ENCODE measurements at regions not wholly inside any gene's neighbourhood (a gene's known extent, or its start where the extent isn't known, plus 50 kb on each side); places are given as distances from the start of the nearest gene placed in this dataset.

DNA sequence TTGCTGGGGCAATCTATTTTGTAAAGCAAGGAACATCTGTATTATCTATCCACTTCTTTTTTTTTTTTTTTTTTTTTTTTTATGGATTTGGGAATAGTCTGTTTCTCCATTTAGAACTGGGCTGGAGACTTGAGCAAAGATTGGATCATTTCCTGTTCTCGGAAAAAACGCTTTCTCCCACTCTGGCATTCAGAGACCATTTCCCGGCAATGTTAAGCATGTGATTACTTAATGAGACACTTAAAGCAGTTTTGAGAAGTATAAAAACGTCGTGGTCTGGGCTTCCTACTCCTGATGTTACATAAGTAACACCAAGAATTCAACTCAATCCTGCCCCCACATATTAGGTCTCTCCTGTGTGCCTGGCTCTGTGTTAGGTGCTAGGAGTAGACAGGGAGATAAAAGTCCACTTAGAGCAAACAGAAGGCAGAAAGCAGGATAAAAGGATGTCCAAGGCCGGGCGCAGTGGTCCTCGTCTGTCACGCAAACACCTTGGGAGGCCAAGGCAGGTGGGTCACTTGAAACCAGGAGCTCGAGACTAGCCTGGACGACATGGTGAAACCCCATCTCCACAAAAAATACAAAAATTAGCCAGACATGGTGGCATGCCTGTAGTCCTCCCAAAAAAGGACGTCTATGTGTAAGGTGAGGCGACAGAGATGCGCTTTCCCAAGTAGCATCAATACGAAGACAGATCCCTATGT lies 152.1 kb upstream of the GSC start:
- no peaks in the 10 kb centered on the region for H3K4me1 ChIP-seq (ENCODE audit: control insufficient read depth, extremely low read depth, insufficient read depth, low read length)
- H3K27ac ChIP-seq (ENCODE audit: control insufficient read depth, insufficient read depth, low read length), result no peak overlapping the region
- FAIRE-seq (no peak), DNase-seq (ENCODE audit: low read depth, low spot score) (no peak)
- H3K4me2 ChIP-seq (ENCODE audit: control insufficient read depth, extremely low read depth, insufficient read depth, low read depth, low read length), result no peak overlapping the region
- H3K9me3 ChIP-seq (ENCODE audit: control insufficient read depth, low read depth, low read length), result no peaks in the 10 kb centered on the region
- no peaks in the 10 kb centered on the region for H3K79me2 ChIP-seq (ENCODE audit: control insufficient read depth, insufficient read depth, low read length)
- H3K36me3 ChIP-seq (ENCODE audit: control insufficient read depth in 2 of 2, extremely low read depth in 1 of 2, insufficient read depth in 2 of 2, low read length in 2 of 2), result no peaks in the 10 kb centered on the region
- dilution Hi-C loops (cut with MboI; ENCODE audit: extremely low pct_ligation_motif_present, low sequenced_read_pairs), result no loop called here
- TF ChIP-seq, protein P1, sequence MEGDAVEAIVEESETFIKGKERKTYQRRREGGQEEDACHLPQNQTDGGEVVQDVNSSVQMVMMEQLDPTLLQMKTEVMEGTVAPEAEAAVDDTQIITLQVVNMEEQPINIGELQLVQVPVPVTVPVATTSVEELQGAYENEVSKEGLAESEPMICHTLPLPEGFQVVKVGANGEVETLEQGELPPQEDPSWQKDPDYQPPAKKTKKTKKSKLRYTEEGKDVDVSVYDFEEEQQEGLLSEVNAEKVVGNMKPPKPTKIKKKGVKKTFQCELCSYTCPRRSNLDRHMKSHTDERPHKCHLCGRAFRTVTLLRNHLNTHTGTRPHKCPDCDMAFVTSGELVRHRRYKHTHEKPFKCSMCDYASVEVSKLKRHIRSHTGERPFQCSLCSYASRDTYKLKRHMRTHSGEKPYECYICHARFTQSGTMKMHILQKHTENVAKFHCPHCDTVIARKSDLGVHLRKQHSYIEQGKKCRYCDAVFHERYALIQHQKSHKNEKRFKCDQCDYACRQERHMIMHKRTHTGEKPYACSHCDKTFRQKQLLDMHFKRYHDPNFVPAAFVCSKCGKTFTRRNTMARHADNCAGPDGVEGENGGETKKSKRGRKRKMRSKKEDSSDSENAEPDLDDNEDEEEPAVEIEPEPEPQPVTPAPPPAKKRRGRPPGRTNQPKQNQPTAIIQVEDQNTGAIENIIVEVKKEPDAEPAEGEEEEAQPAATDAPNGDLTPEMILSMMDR (optimal IDR thresholded peaks at IDR 0.05 in 1 of 3, IDR thresholded peaks at IDR 0.05 in 1 of 3, conservative IDR thresholded peaks at IDR 0.05 in 1 of 3; ENCODE audit: extremely low read depth in 1 of 3, insufficient read depth in 2 of 3, low read length in 3 of 3), result no peak
- TF ChIP-seq EZH2 (IDR thresholded peaks at IDR 0.05; ENCODE audit: low read length), result no peak
- no peaks in the 10 kb centered on the region for H4K20me1 ChIP-seq (ENCODE audit: control insufficient read depth, extremely low read depth, insufficient read depth, low read length)
- no peak overlapping the region for H2AFZ ChIP-seq (ENCODE audit: control insufficient read depth, low read length)
- no peak overlapping the region for H3K9ac ChIP-seq (ENCODE audit: control insufficient read depth, extremely low read depth, insufficient read depth, low read length)
- H3K4me3 ChIP-seq (ENCODE audit: control insufficient read depth in 2 of 3, extremely low read depth in 1 of 3, insufficient read depth in 2 of 3, low read depth in 1 of 3, low read length in 3 of 3), result no peak overlapping the region
- no peaks in the 10 kb centered on the region for H3K27me3 ChIP-seq (ENCODE audit: control insufficient read depth, extremely low read depth, insufficient read depth, low read length)
- no peaks in the 10 kb centered on the region for H3K9me1 ChIP-seq (ENCODE audit: control insufficient read depth, extremely low read depth, insufficient read depth, low read length)

DNA sequence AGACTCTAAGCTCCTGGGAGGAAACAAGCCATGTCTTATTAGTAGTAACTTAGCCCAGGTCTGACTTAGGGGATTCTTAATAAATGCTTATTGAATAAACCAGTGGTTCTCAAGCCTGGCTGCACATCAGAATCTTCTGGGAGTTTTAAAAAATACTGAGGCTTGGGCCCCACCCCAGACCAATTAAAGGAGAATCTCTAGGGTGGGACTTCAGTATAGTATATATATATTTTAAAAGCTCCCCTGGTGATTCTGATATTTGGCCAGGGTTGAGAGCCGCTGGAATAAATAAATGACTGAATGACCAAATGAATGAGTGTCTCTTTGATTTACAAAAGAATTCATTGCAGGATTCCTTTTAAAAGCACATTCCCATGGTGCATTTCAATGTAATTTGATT lies 151.5 kb upstream of the GSC start:
- Histone ChIP-seq H3K27me3 (ENCODE audit: control insufficient read depth, extremely low read depth, insufficient read depth, low read length) (no peaks in the 10 kb centered on the region), H3K4me1 (ENCODE audit: control insufficient read depth, extremely low read depth, insufficient read depth, low read length) (no peaks in the 10 kb centered on the region), H3K27ac (ENCODE audit: control insufficient read depth, insufficient read depth, low read length) (no peak overlapping the region), H3K36me3 (ENCODE audit: control insufficient read depth in 2 of 2, extremely low read depth in 1 of 2, insufficient read depth in 2 of 2, low read length in 2 of 2) (no peaks in the 10 kb centered on the region), H2AFZ (ENCODE audit: control insufficient read depth, low read length) (no peak overlapping the region), H3K4me2 (ENCODE audit: control insufficient read depth, extremely low read depth, insufficient read depth, low read depth, low read length) (no peak overlapping the region), H3K9me3 (ENCODE audit: control insufficient read depth, low read depth, low read length) (no peaks in the 10 kb centered on the region), H4K20me1 (ENCODE audit: control insufficient read depth, extremely low read depth, insufficient read depth, low read length) (no peaks in the 10 kb centered on the region), H3K79me2 (ENCODE audit: control insufficient read depth, insufficient read depth, low read length) (no peaks in the 10 kb centered on the region), H3K4me3 (ENCODE audit: control insufficient read depth in 2 of 3, extremely low read depth in 1 of 3, insufficient read depth in 2 of 3, low read depth in 1 of 3, low read length in 3 of 3) (no peak overlapping the region), H3K9me1 (ENCODE audit: control insufficient read depth, extremely low read depth, insufficient read depth, low read length) (no peaks in the 10 kb centered on the region), H3K9ac (ENCODE audit: control insufficient read depth, extremely low read depth, insufficient read depth, low read length) (no peak overlapping the region)
- TF ChIP-seq, protein P1 (optimal IDR thresholded peaks at IDR 0.05 in 1 of 3, IDR thresholded peaks at IDR 0.05 in 1 of 3, conservative IDR thresholded peaks at IDR 0.05 in 1 of 3; ENCODE audit: extremely low read depth in 1 of 3, insufficient read depth in 2 of 3, low read length in 3 of 3), result no peak
- no peak for TF ChIP-seq EZH2 (IDR thresholded peaks at IDR 0.05; ENCODE audit: low read length)
- dilution Hi-C loops (cut with MboI; ENCODE audit: extremely low pct_ligation_motif_present, low sequenced_read_pairs), result no loop called here
- no peak for DNase-seq (ENCODE audit: low read depth, low spot score)
- no peak for FAIRE-seq

All from keratinocyte (primary cell).